HL-60 (cell line): ENCODE measurements at regions not wholly inside any gene's neighbourhood (a gene's known extent, or its start where the extent isn't known, plus 50 kb on each side); places are given as distances from the start of the nearest gene placed in this dataset.

Source experiments
- DNase-seq, 2 experiments: peaks; one replicate each; pipeline ENCODE4 v3.0.0-alpha.2; 2010 to 2020; ENCODE audit warnings: low read depth in 1 of 2, low spot score in 1 of 2
- H3K27ac ChIP-seq: fragments of 250-450 bp; sonication (Bioruptor Pico); replicated peaks from 2 replicates; pipeline ENCODE4 v1.5.1; 2020; ENCODE audit warnings: mild to moderate bottlenecking, moderate library complexity
- H3K27me3 ChIP-seq: fragments of 250-450 bp; sonication (Bioruptor Pico); 2 replicates; pipeline ENCODE4 v1.5.1; 2021; ENCODE audit warnings: mild to moderate bottlenecking, moderate library complexity; ENCODE audit not compliant: insufficient read depth, poor library complexity, severe bottlenecking
- H3K4me3 ChIP-seq: replicated peaks from 2 replicates; pipeline ENCODE4 v1.5.1; 2011; ENCODE audit warnings: mild to moderate bottlenecking, control low read depth, low read length; ENCODE audit not compliant: insufficient read depth
- CTCF ChIP-seq: IDR thresholded peaks from one replicate; pipeline ENCODE4 v1.5.1; 2011; ENCODE audit warnings: low read length, control low read depth, inconsistent platforms; ENCODE audit not compliant: insufficient read depth
- GABPA ChIP-seq: IDR thresholded peaks from 2 replicates; pipeline ENCODE4 v1.6.1; 2012; ENCODE audit warnings: low read depth
- POLR2AphosphoS5 ChIP-seq: IDR thresholded peaks from 2 replicates; pipeline ENCODE4 v1.6.1; 2012; ENCODE audit warnings: low read depth
- REST ChIP-seq: IDR thresholded peaks from 2 replicates; pipeline ENCODE4 v1.6.1; 2012; ENCODE audit warnings: low read depth; ENCODE audit not compliant: insufficient replicate concordance
- SPI1 ChIP-seq: IDR thresholded peaks from 2 replicates; pipeline ENCODE4 v1.6.1; 2012; ENCODE audit warnings: low read depth, mild to moderate bottlenecking, borderline replicate concordance

GRCh38 chr2:83860320-83860719 lies 598.8 kb downstream of the SUCLG1 start:
- no peak overlapping the region for H3K4me3 ChIP-seq

GRCh38 chr2:83859553-83859952 lies 599.5 kb downstream of the SUCLG1 start:
- H3K27me3 ChIP-seq: no peaks in the 10 kb centered on the region
- no peak overlapping the region for H3K27ac ChIP-seq
- no peak for DNase-seq
- TF ChIP-seq POLR2AphosphoS5: no peak
- TF ChIP-seq REST: no peak
- no peak for TF ChIP-seq GABPA
- no peak for TF ChIP-seq CTCF
- no peak for TF ChIP-seq SPI1
- H3K4me3 ChIP-seq: no peak overlapping the region

More at GRCh38 chr2:83860320-83860719, 598.8 kb downstream of the SUCLG1 start:
- TF ChIP-seq GABPA: no peak
- TF ChIP-seq CTCF: no peak
- TF ChIP-seq REST: no peak
- no peak for TF ChIP-seq POLR2AphosphoS5
- TF ChIP-seq SPI1: no peak
- Histone ChIP-seq H3K27me3 (no peaks in the 10 kb centered on the region), H3K27ac (no peak overlapping the region)
- no peak for DNase-seq

GRCh38 chr2:83851066-83851465 lies 608.0 kb downstream of the SUCLG1 start:
- TF ChIP-seq POLR2AphosphoS5: no peak
- no peak for TF ChIP-seq GABPA
- no peak for TF ChIP-seq SPI1
- no peak for TF ChIP-seq REST
- no peak for TF ChIP-seq CTCF
- Histone ChIP-seq H3K4me3 (no peak overlapping the region), H3K27ac (no peak overlapping the region), H3K27me3 (no peaks in the 10 kb centered on the region)
- no peak for DNase-seq
